ENCODE measurements at regions not wholly inside any gene's neighbourhood (a gene's known extent, or its start where the extent isn't known, plus 50 kb on each side); places are given as distances from the start of the nearest gene placed in this dataset.

- TF ChIP-seq CTCF (IDR thresholded peaks at IDR 0.05; ENCODE audit: low read length) (no peak), EZH2phosphoT487 (IDR thresholded peaks at IDR 0.05; ENCODE audit: low read length) (no peak), EZH2 (optimal IDR thresholded peaks at IDR 0.05; ENCODE audit: low read depth, low read length) (no peak)
Measured at GRCh38 chr3:5972586-5972985, 785.1 kb downstream of the EDEM1 start.
